ENCODE measurements at regions not wholly inside any gene's neighbourhood (a gene's known extent, or its start where the extent isn't known, plus 50 kb on each side); places are given as distances from the start of the nearest gene placed in this dataset.

DNA sequence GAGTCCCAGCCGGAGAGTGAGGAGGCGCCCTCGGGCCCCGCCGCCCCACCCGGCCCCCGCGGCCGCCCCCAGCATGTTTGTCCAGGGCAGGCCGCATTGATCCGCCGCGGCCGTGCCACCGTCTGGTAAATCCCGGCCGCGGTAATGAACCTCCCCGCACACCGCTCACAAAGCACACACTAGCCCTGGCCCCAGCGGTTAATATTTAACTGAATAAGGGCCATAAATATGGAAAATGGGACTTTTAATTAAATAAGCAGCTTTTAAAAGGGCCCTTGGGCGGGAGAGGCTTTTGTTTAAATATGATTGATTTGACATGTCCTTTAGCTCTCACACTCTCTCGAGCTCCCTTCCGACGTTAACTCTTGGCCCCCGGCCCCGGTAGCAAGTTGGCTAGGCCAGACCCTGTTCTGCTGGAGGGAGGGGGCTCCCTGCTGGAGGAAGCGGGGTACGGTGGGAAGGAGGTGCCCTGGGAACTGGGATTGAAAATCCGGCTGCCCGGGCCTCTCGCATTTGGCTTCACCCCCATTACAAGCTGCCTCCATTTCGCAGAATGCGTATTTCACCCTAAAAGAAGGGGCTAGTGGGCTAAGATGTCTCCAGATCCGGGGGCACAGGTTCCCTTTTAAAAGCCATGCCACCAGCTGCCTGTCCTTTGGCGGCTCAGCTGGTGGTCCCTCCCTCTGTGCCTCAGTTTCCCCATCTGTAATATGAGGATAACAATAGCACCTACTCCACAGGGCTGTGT is 199.8 kb downstream of the RBM19 start:
- DNase-seq: peak; percentile 48

DNA sequence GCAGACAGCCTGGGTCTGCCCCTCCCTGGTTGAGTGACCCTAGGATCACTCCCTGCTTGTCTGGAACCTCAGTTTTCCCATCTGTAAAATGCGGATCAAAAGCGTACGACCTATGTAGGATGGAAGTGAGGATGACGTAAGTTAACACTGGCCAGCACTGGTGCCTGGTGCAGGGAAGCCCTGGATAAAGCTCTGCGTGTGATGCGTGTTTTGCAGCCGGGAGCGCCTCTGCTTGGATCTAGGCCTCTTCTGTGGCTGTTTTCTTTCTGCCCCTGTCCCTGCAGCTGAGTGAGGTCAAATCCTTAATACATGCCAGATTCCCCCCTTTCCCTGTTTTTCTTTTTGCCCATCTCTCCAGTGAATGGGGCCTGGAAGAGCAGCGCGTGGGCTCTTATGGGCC is 201.5 kb downstream of the RBM19 start:
- DNase-seq: no peak

DNA sequence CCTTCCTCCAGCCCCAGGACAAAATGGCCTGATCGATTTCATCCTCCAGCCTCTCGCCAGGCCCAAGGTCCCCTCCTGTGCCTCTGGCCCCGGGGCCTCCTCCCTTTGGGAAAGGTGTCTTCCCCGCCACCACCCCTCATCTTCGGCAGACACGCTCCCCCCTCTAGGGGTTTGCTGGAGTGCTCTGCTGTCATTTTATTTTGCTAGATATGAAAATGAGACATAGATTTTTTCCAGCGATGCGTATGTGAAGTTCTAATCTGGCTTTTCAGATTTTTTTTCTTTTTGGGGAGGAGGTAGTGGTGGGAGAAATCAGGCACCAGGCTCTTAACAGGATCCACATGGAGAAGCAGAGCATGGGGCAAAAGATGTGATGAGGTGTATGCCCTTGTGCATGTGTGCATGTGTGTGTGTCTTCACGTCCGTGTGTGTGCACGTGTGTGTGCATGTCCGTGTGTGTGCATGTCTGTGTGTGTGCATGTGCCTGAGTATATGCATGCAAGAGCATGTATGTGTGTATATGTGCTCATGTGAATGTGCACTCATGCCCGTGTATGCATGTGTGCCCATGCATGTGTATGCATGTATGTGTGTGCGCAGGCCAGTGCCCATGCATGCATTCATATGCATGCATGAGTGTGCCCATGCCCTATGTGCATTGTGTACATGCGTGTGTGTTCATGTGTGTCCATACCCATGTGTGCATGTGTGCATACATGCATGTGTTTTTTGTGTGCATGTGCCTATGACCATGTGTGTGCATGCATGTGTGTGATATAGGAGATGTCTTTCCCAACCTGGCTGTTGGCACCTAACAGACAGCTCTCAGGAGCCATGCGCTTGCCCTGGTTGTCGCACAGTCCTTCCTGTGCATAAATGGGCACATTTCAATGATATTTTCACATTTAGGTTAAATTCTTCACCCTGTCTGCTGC is 203.0 kb downstream of the RBM19 start:
- DNase-seq: no peak

DNA sequence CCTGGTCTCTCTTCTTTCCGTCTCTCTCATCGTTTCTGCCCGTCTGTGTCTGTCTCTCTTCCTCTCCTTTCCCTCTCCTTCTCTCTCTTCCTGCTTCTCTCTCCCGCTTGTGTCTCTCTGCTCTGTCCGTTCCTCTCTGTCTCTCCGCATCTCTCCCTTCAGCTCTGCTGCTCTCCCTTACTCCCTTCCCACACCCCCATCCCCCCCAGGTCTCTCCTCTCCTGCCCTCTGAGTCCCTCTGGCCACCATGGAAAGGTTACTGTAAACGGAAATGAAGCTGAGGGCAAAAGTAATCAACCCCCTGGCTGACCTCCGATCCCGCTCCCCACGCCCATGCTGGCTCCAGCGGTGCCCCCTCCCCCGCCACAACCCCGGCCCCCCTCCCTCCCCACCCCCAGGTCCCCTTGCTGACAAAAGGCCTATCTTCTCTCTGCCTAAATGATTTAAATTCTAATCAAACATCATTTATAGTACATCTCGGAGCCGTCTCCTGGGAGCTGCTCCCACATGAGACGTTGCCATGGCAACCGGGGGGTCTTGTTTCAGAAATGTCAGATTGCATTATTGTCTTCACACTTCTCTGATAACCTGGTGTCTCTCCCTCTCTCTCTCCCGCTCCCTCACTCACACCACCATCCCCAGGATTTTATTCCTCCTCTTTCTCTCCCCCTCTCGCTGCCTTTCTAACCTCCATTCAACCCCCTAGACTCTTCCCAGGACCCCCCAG is 203.8 kb downstream of the RBM19 start:
- DNase-seq: peak; percentile 95

DNA sequence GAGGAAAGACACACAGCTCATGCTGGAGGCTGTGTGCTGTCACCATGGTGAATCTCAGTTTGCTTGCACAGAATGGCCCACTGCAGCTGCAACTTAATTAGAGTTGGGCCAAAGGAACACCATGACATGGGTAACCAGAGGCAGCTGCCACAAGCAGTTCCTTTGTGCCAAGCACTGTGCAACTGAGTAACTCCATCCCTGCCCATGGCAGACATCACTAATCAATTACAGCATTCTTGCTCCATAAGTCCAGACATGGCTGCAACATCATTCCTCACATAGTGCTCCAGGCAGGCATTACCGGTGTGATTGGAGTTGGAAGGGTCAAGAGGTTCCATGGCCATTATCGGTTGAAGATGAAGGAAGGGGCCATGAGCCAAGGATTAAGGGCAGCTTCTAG is 207.0 kb downstream of the RBM19 start:
- no peak for DNase-seq

DNA sequence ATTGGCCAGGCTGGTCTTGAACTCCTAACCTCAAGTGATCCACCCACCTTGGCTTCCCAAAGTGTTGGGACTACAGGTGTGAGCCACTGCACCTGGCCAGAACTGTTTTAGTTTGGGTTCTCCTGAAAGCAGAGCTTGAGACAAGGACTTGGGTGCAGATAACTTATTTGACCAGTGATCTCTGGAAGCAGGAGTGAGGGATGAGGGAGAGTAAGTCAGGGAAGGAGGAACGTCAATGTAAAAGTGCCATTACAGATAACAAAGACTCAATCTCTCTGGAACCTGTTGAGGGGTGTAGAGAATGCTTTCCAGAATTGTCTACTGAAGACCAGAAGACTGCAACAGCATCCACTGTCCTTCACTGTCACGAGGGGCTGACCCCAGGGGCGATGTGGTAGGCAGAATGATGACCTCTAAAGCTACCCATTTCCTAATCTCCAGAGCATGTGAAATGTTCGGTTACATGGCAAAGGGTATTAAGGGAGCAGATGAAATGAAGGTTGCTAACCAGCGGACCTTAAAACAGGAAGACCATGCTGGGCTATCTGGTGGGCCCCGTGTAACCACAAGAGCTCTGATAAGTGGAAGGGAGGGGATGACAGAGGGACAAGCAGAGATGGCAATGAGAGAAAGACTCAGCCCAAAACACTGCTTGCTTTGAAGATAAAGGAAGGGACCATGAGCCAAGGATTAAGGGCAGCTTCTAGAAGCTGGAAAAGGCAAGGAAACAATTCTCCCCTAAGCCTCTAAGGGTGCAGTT is 207.8 kb downstream of the RBM19 start:
- DNase-seq: no peak

DNA sequence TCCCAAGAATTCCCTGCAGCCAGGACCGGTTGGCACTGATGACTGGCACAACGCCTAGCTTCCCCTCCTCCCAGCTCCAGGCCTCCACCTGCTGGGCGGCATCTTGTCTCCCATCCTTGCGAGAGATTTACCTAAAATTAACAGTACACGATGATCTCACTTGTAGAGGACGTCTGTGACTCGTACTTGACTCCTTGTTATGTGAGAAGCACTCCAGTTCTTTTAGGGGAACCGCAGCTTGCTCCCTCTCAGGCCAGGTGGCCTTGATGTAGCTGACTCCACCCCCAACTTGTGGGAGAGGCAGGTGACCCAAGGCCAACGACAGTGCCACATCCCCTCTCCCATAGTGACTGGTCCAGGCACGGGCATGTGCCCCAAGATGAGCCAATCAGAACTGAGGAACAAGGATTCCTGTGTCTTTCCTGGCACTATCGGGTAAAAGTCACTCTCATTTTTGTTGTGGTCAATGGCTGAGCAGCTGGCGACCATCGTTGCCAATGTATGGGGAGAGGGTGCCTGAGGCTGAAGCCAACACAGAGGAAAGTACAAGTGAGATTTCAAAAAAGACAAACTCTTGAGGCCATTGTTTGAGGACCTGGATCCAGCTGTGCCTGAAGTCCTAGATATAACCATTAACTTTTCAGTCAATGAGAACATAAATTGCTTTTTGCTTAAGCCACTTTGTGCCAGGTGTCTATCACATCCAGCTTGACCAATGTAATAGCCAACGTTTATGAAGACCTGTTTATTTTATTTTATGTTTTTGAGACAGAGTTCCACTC is 208.7 kb downstream of the RBM19 start:
- no peak for DNase-seq

DNA sequence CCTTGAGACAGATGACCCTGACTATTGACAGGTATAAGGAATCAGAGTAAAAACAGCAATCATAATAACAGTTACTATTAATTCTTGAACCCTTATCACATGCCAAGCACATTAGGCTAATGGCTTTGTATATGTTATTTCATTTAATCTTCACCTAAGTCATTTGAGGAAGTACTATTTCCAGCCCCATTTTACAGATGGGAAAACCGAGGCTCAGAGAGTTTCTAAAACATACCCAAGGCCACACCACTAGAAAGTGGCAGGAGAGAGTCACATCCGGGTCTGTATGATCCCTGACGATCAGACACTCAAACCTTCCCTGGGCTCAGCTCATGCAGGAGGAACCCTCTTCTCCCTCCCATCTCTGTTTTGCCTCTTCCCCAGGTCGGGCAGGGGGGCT is 209.5 kb downstream of the RBM19 start:
- no peak for DNase-seq

DNA sequence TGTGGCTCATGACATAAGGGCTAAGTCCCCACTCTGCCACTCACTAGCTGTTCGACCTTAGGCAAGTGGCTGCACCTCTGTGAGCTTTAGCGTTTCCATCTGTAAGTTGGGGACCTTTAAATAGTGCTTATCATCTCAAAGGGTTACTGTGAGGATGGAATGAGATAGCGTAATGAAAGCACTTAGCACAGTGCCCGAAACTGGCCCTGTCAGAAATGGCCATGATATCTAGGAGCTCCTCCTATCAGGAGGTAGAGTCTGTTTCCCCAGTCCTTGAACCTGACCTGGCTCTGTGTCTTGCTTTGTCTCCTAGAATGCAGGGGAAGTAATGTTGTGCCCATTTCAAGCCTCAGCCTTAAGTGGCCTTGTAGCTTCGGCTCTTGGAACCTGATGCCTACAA is 211.0 kb downstream of the RBM19 start:
- no peak for DNase-seq

DNA sequence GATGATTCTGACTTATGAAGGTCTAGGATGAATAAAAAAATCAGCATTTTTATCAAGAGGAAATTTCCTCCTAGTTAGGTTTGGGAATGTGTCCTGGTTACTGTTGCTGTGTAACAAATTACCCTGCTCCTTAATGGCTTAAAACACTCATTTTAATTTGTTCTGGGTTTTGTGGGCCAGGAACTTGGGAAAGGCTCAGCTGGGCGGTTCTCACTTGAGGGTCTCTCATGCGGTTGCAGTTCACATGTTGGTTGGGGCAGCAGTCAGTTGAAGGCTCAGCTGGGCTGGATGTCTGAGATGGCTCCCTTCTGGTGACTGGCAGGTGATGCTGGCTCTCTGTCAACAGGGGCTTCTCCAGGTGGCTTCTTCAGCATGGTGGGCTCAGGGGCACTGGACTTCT is 214.6 kb downstream of the RBM19 start:
- DNase-seq: no peak

DNA sequence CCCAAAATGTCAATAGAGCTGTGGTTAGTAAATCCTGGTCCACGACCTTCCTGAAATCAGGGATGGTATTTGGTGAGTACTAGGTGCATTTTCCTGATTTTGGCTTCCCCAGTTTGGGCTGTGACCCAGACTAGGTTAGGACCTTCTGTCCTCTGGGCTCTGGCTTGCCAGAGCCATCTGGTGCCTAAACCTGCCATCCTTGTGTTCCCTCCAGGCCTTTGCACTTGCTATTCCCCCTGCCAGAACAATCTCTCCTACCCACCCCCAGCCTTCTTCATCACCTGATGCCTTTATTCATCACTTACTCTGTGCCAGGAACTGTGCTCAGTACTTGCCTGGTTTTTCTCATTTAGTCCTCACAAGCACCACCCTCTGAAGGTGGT is 216.7 kb downstream of the RBM19 start:
- DNase-seq: no peak

DNA sequence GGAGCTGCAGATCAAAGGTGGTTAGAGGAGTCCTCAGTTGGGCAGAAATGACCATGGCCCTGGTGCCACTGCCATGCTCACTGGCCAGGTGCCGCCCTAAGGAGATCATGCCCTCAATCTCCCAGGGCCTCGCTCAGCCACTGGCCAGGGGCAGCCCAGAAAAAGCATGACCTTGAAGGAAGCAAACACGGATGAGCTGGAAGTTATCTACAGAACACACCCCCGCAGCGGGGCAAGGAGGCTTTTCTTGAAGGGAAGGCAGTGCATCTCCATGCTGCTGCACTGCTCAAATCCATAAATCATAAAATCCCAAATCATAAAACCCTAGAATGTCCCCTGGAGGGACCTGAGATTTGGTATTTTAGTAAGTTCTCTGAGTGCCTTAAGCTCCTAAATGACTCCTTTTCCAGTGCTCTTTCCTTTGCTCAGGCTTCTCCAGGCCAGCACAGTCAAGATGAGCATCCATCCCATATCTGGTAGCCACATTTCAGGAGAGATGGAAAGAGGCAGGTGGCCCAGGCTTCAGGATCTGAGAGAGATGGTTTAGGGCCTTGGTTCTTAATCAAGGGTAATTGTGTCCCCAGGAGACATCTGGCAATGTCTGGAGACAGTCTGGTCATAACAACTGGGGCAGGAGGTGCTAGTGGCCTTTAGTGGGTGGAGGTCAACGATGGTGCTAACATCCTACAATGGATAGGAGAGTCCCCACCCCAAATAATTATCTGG is 217.3 kb downstream of the RBM19 start:
- no peak for DNase-seq

DNA sequence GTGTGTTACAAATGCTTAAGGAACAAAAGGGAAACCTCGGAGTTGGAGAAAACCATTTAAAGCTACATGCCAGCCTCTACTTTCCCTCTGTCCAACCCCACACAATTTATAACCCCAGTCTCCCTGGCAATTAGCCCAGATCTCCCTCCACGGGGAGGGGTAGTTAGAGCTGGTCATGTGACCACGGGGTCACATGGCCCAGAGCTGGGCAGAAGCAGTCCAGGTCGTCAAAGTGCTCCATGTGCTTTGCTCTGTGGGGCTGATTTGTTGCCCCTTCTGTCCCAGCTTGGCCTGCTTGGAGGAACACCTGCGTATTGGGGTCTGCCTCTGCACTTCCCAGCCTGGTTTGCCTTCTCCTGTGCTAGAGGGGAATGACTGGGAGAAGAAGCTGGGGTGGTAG is 219.1 kb downstream of the RBM19 start:
- DNase-seq: no peak

DNA sequence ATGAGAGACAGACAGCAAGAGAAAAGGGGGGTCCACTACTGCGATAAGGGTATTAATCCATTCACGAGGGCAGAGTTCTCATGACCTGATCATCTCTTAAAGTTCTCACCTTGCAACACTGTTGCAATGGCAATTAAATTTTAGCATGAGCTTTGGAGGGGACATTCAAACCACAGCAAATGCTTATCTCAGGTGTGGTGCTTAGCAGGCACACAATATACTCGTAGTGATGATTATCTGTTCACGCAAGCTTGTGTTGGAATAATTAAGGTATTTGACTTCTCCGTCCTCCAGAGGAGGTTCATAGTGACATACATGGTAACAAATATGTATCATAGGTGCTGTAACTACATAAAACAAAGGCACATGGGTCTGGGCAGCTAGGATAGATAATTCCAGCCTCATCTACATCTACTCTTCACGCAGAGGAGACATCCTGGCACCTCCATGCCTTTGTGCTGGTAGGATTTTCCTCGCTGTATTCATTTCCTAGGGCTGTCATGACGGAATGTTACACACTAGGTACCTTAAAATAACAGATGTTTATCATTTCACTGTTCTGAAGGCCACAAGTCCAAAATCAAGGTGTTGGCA is 221.2 kb downstream of the RBM19 start:
- DNase-seq: no peak

DNA sequence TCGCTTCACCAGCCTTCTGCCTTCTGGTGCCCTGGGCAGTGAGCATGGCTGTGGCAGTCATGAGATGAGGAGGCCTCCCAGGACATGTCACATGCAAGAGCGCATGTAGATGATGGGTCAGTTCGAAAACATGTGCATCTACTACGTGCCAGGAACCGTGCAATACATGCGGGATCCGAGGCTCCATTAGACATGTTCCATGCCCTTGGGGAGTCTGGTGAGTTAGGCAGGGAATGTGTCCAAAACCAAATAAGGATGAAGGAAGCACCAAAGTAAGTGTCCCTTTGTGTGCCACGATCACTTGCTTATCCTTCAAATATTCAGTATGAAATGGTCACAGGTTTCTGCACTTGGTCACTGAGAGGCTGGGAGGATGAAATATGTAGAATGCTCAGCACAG is 223.3 kb downstream of the RBM19 start:
- no peak for DNase-seq

DNA sequence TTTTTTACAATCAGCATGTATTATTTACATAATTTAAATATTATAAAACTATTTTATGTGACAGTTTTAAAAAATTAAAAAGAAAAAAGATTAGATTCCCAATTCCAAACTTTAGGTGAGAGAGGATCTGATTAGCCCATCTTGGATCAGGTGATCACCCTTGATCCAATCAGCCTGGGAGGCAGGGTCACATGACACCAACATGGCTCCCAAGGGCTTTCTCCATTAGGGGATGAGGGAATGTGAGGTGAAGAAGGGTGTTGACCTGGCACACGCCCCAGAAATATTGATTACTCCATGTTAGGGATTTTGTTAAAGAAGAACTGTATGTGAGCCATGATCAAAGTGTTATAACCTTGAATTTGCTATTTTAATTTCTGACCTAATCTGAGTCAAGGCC is 225.4 kb downstream of the RBM19 start:
- no peak for DNase-seq

DNA sequence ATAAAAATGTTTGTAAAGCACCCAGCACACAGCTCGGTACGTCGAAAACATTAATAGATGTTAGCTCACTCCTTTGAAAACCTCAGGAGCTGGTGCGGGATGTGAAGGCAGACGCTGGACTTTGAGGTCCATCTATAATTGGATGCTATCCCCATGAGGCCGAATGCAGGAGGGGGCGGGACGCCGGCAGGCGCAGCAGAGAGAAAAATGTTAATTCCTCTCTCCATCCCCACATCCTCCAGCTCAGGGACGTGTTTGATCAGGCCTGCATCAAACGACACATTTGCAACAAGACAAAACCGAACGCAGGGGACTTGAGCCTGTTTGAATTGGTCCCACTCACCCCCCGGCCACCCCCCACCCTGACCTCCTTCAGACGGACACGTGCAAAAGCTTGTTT is 231.0 kb downstream of the RBM19 start:
- peak; percentile 29 for DNase-seq

DNA sequence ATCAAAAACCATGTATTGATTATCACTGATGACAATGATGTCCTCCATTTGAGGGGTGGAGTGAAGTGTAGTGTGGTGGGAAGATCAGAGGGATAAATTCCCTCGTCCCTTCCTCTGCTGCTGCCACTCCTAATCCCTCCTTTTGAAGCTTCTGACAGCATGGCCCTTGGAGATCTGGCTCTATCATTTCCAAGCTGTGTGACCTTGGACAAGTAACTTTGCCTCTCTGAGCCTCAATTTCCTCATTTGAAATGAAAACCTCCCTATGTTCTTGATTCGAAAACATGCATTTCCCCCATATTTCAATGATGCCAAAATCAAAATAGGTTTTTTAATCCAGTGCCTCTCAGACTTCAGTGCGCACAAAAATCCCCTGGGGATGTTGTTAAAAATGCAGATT is 231.6 kb downstream of the RBM19 start:
- DNase-seq: no peak

DNA sequence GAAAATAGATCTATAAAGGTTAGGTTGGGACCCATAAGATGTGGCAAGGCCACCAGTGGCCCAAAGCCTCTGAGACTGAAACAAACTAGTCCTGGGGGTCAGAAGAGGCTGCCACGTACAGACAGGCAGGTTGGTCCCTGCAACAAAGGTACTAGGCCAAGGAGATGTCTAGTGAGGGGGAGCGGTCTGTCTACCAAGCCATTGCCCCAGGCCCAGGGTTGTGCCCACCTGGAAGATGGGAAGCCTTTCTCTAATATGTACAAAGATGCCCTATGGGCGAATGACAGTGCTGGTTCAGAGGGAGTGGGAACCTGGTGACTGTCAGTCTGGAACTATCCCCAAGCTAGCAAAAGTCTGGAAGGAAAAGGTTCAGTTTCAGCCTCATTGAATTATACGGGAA is 233.2 kb downstream of the RBM19 start:
- DNase-seq: no peak

DNA sequence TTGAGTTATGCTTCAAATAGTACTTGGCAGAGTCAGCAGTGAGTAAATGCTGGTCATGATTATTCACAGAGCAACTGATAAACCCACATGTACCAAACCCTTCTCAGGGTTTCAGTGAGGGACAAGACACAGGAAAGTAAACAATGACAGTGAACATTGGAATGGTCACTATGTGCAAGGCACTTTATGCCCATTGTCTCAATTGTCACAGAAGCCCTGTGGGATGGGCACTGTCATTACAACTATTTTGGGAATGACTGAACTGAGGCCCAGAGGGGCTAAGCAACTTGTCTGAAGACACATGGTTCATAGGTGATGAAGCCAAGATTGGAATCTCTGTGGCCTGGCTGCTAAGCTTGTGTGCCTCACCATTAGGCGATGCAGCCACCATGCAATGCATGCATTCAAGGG is 238.5 kb downstream of the RBM19 start:
- no peak for DNase-seq

DNA sequence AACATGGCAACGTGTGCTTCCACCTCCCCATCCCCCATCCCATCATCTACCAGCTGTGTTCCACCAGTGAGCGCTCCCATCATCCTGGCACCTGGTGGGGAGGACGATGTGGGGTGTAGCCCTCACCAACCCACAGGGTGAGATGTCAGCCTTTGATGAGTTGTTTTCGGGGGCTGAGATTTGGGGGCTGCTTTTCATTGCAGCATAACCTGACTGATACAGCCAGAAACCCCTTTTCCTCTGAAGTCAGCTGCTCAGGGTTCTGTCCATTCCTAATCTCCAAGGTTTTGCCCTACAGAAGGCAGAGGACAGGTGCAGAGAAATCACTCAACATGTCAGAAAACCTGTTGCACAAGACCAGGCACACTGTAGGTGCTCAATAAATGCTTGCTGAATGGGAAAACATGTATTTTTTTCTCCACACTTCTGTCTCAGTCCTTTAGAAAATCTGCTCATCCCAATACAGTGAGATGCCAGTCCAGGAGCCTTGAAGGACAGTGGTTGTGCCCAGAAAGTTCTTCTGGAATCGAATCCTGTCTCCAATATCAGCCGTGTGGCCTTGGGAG is 239.8 kb downstream of the RBM19 start:
- DNase-seq: no peak

Measured in eye (tissue), 1 donor.